ENCODE measurements at regions not wholly inside any gene's neighbourhood (a gene's known extent, or its start where the extent isn't known, plus 50 kb on each side); places are given as distances from the start of the nearest gene placed in this dataset.

DNA sequence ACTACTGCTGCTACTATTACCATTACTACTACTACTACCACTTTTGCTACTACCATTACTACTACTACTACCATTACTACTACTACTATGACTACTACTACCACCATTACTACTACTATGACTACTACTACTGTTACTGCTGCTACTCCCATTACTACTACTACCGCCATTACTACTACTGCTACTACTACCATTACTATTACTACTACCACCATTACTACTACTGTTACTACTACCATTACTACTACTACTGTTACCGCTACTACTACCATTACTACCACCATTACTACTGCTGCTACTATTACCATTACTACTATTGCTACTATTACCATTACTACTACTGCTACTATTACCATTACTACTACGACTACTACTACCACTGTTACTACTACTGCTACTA, 209.1 kb downstream of the IRF8 start:
- POLR2A ChIA-PET, result no interaction called here
- CTCF ChIA-PET, result no interaction called here
- FAIRE-seq, result no peak

More for the DNA sequence above, 209.1 kb downstream of the IRF8 start:
- H3K9me3 ChIP-seq (replicated peaks; ENCODE audit: control insufficient read depth, insufficient read depth, low read length), result peaks cover 2% of the 10 kb centered on the region
- no TSS peak for BruUV-seq (replicated peaks)
- H3K4me1 ChIP-seq (ENCODE audit: control insufficient read depth, extremely low read depth, insufficient read depth, low read length), result no peaks in the 10 kb centered on the region
- H3K36me3 ChIP-seq (ENCODE audit: control insufficient read depth in 2 of 2, extremely low read depth in 1 of 2, insufficient read depth in 2 of 2, low read length in 2 of 2), result no peaks in the 10 kb centered on the region
- H3K27ac ChIP-seq (ENCODE audit: insufficient read depth, low read depth, low read length), result no peak overlapping the region
- H3K79me2 ChIP-seq (ENCODE audit: control insufficient read depth, insufficient read depth, low read length), result no peaks in the 10 kb centered on the region
- H2AFZ ChIP-seq (ENCODE audit: low read depth, low read length), result no peak overlapping the region
- no peak overlapping the region for H3K4me3 ChIP-seq (replicated peaks in 1 of 3; ENCODE audit: insufficient read depth in 1 of 3, low read depth in 1 of 3, low read length in 3 of 3)
- no peak for DNase-seq (ENCODE audit: low read depth, low spot score)
- intact Hi-C loops (cut with micrococcal nuclease), result no loop called here
- dilution Hi-C loops (cut with MboI; ENCODE audit: extremely low pct_ligation_motif_present, low sequenced_read_pairs), result no loop called here
- TF ChIP-seq JUN (IDR thresholded peaks at IDR 0.05; ENCODE audit: borderline replicate concordance, insufficient read depth, insufficient read length, low read depth), result no peak
- no peak for TF ChIP-seq POLR2A (IDR thresholded peaks at IDR 0.05; ENCODE audit: low read depth, low read length)
- TF ChIP-seq EZH2 (IDR thresholded peaks at IDR 0.05; ENCODE audit: borderline replicate concordance, low read depth, low read length, severe bottlenecking), result no peak
- no peak for TF ChIP-seq FOS (IDR thresholded peaks at IDR 0.05; ENCODE audit: borderline replicate concordance, insufficient read depth, low read length)
- TF ChIP-seq, protein P1, sequence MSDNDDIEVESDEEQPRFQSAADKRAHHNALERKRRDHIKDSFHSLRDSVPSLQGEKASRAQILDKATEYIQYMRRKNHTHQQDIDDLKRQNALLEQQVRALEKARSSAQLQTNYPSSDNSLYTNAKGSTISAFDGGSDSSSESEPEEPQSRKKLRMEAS (IDR thresholded peaks at IDR 0.05; ENCODE audit: insufficient read depth, insufficient read length), result no peak
- TF ChIP-seq, protein P2, sequence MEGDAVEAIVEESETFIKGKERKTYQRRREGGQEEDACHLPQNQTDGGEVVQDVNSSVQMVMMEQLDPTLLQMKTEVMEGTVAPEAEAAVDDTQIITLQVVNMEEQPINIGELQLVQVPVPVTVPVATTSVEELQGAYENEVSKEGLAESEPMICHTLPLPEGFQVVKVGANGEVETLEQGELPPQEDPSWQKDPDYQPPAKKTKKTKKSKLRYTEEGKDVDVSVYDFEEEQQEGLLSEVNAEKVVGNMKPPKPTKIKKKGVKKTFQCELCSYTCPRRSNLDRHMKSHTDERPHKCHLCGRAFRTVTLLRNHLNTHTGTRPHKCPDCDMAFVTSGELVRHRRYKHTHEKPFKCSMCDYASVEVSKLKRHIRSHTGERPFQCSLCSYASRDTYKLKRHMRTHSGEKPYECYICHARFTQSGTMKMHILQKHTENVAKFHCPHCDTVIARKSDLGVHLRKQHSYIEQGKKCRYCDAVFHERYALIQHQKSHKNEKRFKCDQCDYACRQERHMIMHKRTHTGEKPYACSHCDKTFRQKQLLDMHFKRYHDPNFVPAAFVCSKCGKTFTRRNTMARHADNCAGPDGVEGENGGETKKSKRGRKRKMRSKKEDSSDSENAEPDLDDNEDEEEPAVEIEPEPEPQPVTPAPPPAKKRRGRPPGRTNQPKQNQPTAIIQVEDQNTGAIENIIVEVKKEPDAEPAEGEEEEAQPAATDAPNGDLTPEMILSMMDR (IDR thresholded peaks at IDR 0.05; ENCODE audit: extremely low read depth in 1 of 2, insufficient read depth in 1 of 2, low read depth in 1 of 2, low read length in 2 of 2), result no peak
- TF ChIP-seq MYC (IDR thresholded peaks at IDR 0.05; ENCODE audit: low read depth, low read length), result no peak
- TF ChIP-seq GATA2 (IDR thresholded peaks at IDR 0.05; ENCODE audit: insufficient read depth, insufficient read length, low read depth, low read length), result no peak
- no peak for TF ChIP-seq POLR2AphosphoS5 (IDR thresholded peaks at IDR 0.05; ENCODE audit: insufficient read depth, low read depth, low read length)
- H4K20me1 ChIP-seq (replicated peaks; ENCODE audit: control insufficient read depth, extremely low read depth, insufficient read depth, low read length), result no peaks in the 10 kb centered on the region
- no peak overlapping the region for H3K9ac ChIP-seq (replicated peaks; ENCODE audit: extremely low read depth, insufficient read depth, low read length)
- H3K27me3 ChIP-seq (ENCODE audit: control insufficient read depth in 2 of 2, insufficient read depth in 2 of 2, low read length in 2 of 2), result no peaks in the 10 kb centered on the region
- no peaks in the 10 kb centered on the region for H3K9me1 ChIP-seq (replicated peaks; ENCODE audit: control insufficient read depth, extremely low read depth, insufficient read depth, low read length)
- H3K4me2 ChIP-seq (ENCODE audit: insufficient read depth, low read length), result no peak overlapping the region

All from endothelial cell of umbilical vein (primary cell).